GM12872 (cell line): ENCODE measurements at regions not wholly inside any gene's neighbourhood (a gene's known extent, or its start where the extent isn't known, plus 50 kb on each side); places are given as distances from the start of the nearest gene placed in this dataset.

Experiments used
- TF ChIP-seq, protein P1 (sequence below): IDR thresholded peaks from 3 replicates; pipeline ENCODE4 v1.5.1; 2011; ENCODE audit warnings: low read depth, mild to moderate bottlenecking, low read length, moderate library complexity; ENCODE audit not compliant: insufficient read depth

DNA sequence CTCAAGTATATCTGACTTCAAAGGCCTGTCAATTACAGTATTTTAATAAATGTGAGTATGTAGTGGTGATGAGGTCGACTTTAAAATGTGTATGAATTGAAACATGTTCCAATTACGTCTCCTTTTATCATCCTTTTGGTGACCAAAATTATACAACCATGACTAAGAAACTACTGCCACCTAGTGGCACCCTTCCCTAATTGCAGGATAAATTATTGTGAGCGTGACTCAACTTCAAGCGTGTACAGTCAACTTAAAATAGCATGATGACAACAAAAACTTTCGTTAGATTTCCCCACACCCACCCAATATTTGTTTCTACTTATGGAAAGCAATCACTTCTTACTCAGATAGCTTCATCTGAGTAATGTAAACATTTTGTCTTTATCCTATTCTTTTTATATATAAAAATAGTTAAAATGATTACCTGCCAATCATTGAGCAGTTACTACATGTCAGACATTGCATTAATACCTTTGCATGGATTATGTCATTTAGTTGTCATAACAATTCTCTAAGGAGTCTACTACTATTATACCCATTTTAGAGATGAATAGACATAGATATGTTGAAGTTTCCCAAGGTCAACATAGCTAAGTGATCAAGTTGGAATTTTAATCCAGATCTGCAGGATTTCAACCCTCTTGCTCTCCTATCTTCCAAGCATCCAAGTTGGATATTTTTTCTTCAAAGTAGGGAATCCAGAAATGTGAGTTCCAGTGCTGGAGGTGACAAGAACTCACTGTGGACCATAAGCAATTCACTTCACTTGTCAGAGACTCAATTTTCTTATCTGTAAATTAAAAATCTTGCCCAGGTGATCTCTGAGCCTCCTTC, 106.0 kb downstream of the MEX3B start:
- TF ChIP-seq, protein P1, sequence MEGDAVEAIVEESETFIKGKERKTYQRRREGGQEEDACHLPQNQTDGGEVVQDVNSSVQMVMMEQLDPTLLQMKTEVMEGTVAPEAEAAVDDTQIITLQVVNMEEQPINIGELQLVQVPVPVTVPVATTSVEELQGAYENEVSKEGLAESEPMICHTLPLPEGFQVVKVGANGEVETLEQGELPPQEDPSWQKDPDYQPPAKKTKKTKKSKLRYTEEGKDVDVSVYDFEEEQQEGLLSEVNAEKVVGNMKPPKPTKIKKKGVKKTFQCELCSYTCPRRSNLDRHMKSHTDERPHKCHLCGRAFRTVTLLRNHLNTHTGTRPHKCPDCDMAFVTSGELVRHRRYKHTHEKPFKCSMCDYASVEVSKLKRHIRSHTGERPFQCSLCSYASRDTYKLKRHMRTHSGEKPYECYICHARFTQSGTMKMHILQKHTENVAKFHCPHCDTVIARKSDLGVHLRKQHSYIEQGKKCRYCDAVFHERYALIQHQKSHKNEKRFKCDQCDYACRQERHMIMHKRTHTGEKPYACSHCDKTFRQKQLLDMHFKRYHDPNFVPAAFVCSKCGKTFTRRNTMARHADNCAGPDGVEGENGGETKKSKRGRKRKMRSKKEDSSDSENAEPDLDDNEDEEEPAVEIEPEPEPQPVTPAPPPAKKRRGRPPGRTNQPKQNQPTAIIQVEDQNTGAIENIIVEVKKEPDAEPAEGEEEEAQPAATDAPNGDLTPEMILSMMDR, result peak; percentile 67

DNA sequence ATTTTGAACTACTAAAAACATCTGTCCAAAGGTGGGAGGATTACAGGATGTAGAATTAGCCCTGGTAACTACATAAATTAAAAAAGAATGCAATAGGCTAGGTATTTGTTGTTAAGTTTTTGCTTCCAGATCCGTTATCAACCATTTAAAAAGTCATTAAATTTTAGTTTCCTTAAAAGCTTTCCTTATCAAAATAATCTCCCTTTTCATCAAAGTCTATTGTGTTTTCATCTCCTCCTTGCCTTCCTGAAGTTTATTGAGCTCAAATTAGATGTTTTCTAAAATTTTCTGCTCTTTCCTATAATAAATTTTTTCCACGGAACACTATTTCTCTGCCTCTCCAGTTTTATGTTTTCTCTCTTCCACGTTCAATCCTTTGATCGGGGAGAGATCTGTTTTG, 108.6 kb downstream of the MEX3B start:
- TF ChIP-seq, protein P1, result no peak

DNA sequence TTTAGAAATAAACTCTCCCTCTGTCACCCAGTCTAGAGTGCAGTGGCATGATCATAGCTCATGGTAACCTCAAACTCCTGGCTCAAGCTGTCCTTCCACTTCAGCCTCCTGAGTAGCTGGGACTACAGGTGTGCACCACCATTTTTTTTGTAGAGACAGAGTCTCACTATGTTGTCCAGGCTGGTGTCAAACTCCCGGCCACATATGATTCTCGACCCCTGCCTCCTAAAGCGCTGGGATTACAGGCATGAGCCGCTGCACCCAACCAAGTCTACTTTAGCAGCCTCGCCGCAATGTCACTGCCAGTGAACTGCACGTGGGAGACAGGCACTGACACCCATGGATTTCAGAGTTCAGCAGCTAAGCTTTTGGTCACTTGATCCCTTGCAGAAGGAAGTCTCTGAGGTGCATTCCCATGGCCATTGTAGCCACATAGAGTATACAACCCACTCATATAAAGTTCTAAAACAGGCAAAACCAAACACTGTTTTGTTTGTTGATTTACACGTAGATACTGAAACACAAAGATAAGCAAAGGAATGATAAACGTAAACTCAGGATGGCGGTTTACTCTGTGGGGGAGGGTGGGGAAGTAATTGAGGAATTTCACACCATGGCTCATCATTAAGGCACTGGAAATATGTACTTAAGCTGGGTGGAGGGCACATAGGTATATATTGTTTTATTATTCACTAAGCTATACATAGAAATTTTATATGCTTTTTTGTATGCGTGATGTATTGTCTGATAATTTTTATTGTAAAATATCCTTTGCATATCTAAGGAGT, 115.0 kb downstream of the MEX3B start:
- TF ChIP-seq, protein P1, result no peak

DNA sequence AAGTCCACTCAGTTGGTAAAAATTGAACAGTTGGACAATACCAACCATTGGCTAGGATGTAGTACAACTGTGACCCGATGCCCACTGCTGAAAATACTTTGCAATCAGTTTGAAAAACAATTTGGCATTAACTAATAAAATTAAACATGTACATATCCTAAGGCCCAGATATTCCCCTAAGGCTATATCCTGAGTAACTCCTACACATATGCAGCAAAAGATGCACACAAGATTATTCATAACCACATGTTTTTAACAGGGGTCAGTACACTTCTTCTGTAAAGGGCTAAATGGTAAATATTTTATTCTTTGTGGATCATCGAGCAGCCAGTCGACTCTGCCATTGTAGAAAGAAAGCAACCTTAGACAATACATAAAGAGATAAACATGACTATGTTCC, 116.3 kb downstream of the MEX3B start:
- TF ChIP-seq, protein P1, result no peak

DNA sequence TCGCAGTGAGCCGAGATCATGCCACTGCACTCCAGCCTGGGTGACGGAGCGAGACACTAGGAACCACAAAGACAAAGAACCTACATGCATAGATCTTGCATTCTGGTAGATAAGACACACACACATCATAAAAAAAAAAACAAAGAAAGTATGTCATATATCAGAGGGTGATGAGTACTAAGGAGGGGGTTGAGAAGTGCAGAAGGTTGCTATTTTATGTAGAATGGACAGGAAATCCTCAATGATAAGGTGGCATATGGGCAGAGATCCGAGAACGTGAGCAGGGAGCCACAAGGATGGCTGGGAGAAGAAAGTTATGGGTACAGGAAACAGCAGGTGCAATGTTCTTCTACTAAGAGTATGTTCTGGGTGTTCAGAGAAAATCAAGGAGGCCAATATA, 118.8 kb downstream of the MEX3B start:
- TF ChIP-seq, protein P1, result no peak

DNA sequence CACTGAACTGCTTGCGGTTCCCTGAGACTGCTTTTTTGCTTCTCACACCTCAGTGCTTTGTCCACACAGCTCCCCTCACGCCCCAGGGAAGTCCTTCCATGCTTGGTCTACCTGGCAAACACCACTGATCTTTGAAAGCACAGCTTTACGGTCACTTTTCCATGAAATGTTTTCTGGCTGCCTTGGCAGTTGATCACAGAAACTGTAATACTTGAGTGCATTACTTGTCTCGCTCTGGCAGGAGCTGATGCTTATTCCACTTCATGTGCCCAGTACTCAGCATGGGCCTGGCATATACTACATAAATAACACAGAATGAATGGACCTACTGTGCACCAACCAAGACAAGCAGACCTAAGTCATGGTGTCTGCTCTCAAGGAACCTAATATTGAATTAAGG, 121.1 kb downstream of the MEX3B start:
- TF ChIP-seq, protein P1, result no peak

DNA sequence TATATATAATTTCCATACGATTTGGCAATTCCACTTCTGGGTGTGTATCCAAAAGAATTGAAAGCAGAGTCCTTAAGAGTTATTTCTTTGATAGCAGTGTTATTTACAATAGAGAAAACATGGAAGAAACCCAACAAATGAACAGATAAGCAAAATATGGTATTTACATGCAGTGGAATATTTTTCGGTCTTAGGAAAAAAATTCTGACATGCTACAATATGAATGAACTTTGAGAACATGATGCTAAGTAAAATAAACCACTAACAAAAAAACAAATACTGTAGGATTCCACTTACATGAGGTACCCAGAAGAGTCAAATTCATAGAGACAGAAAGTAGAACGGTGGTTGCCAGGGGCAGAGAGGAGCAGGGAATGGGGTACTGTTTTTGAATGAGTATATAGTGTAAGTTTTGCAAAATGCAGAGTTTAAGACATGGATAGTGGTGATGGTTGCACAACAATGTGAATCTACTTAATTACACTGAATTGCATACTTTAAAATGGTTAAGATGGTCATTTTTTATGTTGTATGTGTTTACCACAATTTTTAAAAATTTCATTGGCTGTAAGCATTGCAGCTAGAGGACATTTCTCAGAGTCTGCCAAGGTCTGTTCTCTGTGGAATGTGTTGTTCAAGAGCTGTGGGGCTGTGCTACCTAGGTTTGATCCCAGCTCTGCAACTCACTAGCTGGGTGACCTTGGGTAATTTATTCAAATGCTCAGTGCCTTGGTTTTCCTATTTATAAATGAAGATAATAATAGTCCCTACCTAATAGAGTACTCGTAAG, 122.1 kb downstream of the MEX3B start:
- TF ChIP-seq, protein P1, result no peak
